Neural crest cell (in vitro differentiated cells): ENCODE measurements at regions not wholly inside any gene's neighbourhood (a gene's known extent, or its start where the extent isn't known, plus 50 kb on each side); places are given as distances from the start of the nearest gene placed in this dataset.
A peak's percentile ranks its signal among the peaks of the same experiment; 100 is the strongest.

Experiments used
- DNase-seq: peaks from one replicate; pipeline ENCODE4 v3.0.0; 2021; ENCODE audit warnings: low read depth, mixed read lengths, low spot score
- H3K27ac Mint-ChIP-seq: one replicate; pipeline ENCODE4 v1.8.0; 2021; ENCODE audit warnings: mild to moderate bottlenecking, mixed read lengths; ENCODE audit not compliant: unreplicated experiment
- H3K27me3 Mint-ChIP-seq: 2 replicates; pipeline ENCODE4 v1.8.0; 2021; ENCODE audit warnings: low read depth, mild to moderate bottlenecking, mixed read lengths
- H3K36me3 Mint-ChIP-seq: 2 replicates; pipeline ENCODE4 v1.8.0; 2021; ENCODE audit warnings: low read depth, mild to moderate bottlenecking, mixed read lengths
- H3K4me1 Mint-ChIP-seq: 2 replicates; pipeline ENCODE4 v1.8.0; 2021; ENCODE audit warnings: mixed read lengths
- H3K4me3 Mint-ChIP-seq: one replicate; pipeline ENCODE4 v1.8.0; 2021; ENCODE audit warnings: mild to moderate bottlenecking, mixed read lengths
- H3K9me3 Mint-ChIP-seq: 2 replicates; pipeline ENCODE4 v1.8.0; 2021; ENCODE audit warnings: mixed read lengths
- TF ChIP-seq, protein P1 (sequence below): fragments of 200-600 bp; sonication (generic); conservative IDR thresholded peaks from 2 replicates; pipeline ENCODE4 v1.5.0; 2021; ENCODE audit warnings: antibody characterized with exemption, mild to moderate bottlenecking

DNA sequence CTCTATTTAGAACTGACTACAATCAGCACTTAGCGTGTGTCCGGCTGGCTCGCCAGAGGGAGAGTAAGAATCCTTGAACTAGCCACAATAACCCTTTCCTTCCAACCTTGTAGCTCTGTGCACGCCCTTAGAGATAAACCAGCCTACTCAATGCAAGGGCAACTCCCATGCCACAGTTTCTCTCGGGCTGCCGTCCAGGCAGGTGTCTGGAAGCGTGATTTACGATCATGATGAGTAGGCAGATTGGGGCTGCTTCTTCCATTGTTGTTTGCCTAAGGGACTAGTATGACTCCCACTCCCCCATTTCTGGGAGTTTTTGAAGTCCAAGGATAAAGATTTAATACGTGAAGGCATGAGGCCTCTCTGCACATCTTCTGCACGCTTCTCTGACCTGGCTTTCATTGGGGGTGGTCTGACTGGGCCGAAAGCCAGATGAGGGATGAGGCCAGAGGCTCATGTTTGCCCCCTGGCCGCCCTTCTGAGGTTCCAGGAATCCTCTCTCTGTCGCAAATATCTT, 134.0 kb upstream of the MYO10 start:
- TF ChIP-seq, protein P1, sequence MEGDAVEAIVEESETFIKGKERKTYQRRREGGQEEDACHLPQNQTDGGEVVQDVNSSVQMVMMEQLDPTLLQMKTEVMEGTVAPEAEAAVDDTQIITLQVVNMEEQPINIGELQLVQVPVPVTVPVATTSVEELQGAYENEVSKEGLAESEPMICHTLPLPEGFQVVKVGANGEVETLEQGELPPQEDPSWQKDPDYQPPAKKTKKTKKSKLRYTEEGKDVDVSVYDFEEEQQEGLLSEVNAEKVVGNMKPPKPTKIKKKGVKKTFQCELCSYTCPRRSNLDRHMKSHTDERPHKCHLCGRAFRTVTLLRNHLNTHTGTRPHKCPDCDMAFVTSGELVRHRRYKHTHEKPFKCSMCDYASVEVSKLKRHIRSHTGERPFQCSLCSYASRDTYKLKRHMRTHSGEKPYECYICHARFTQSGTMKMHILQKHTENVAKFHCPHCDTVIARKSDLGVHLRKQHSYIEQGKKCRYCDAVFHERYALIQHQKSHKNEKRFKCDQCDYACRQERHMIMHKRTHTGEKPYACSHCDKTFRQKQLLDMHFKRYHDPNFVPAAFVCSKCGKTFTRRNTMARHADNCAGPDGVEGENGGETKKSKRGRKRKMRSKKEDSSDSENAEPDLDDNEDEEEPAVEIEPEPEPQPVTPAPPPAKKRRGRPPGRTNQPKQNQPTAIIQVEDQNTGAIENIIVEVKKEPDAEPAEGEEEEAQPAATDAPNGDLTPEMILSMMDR = no peak
- H3K4me1 Mint-ChIP-seq = peaks cover 18% of the 10 kb centered on the region
- H3K27me3 Mint-ChIP-seq = no peaks in the 10 kb centered on the region
- H3K4me3 Mint-ChIP-seq = no peak overlapping the region
- H3K27ac Mint-ChIP-seq = peak overlapping the region; percentile 7
- H3K36me3 Mint-ChIP-seq = no peaks in the 10 kb centered on the region
- no peak for DNase-seq
- no peaks in the 10 kb centered on the region for H3K9me3 Mint-ChIP-seq

DNA sequence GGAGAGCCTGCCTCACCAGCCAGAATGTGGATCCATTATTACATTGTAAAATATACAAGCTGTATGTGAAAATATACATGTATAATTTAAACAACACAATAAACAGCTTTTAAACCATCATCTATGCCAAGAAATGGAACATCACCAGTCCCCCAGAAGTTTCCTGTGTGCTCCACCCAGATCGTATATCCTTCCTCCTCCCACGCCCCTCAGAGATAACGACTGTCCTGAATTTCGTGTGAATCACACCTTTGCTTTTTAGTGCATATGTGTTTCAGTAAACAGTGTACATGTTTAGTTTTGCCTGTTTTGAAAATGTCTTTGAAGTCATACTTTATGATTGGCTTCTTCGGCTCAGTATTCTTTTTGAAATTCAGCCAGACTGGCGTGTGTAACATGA, 134.6 kb upstream of the MYO10 start:
- Mint-ChIP-seq H3K9me3 (no peaks in the 10 kb centered on the region), H3K27me3 (no peaks in the 10 kb centered on the region), H3K4me1 (peaks cover 18% of the 10 kb centered on the region), H3K27ac (no peak overlapping the region), H3K36me3 (no peaks in the 10 kb centered on the region), H3K4me3 (no peak overlapping the region)
- no peak for DNase-seq
- TF ChIP-seq, protein P1 = no peak

DNA sequence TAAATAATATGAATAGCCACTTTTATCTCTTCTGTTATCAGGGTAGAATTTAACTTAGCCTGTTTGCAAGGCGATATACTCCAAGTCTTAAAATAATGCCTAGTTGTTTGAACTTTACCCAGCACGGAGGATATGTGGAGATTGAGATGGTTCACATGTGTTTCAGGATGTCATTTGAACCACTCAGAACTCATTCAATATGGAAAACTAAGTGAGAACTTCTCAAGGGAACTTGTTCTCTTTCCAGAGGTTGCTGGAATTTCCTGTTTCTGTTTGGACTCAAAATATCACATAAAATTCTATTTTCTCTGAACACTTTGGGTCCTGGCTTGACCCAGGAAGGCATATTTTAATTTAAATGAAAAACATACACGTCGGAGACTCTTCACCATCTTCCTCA, 139.1 kb upstream of the MYO10 start:
- TF ChIP-seq, protein P1 = no peak
- Mint-ChIP-seq H3K4me1 (peaks cover 10% of the 10 kb centered on the region), H3K27me3 (no peaks in the 10 kb centered on the region), H3K9me3 (no peaks in the 10 kb centered on the region), H3K27ac (no peak overlapping the region), H3K4me3 (no peak overlapping the region), H3K36me3 (no peaks in the 10 kb centered on the region)
- DNase-seq = no peak

DNA sequence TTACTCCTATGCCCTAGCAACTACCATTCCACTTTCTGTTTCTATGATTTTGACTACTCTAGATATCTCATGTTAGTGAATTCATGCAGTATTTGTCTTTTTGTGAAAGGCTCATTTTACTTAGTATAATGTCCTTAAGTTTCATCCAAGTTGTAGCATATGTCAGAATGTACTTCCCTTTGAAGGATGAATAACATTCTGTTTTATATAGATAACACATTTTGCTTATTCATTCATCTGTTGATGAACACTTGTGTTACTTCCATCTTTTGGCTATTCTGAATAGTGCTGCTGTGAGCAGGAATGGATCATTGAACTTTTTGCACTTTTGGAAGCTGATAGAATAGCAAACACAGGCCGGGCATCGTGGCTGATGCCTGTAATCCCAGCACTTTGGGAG, 140.2 kb upstream of the MYO10 start:
- no peaks in the 10 kb centered on the region for H3K27me3 Mint-ChIP-seq
- TF ChIP-seq, protein P1 = no peak
- no peak overlapping the region for H3K27ac Mint-ChIP-seq
- H3K36me3 Mint-ChIP-seq = no peaks in the 10 kb centered on the region
- H3K4me1 Mint-ChIP-seq = peaks cover 9% of the 10 kb centered on the region
- no peak for DNase-seq
- no peaks in the 10 kb centered on the region for H3K9me3 Mint-ChIP-seq
- no peak overlapping the region for H3K4me3 Mint-ChIP-seq

DNA sequence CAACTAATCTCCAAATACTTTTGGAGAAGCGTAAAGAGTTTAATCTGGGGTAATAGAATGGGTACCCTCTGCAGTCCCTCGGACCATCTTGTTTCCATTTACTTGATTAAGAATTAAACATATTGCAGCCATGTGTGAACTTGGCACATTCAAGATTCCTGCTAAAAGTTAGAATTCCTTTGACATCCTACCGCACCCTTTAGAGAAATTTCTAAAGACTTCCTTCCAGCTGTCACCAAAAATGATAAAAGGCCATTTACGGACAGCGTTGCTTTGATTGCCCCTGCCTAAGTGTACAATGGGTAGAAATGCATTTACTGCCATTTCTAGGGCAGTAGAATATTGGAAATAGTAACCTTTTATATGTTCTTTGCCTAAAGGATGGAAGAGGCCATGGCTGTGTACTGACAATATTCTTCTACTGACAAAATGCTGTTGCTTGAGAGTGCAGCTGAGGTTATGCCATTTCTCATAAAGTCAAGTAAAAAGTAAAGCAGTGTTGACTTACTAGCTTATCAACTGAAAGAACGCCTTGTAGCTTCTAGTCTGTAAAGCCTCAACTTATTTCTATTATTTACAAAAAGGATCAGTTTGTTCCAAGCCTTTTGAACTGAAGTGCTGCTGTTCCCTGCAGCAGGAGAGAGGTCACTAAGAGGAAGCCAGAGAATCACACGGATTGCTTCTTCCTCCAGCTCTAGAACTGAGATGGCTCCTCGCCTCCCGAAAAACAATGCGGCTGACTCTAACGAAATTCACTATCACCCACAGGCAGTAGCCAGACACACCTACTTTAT, 139.8 kb upstream of the BASP1 start:
- H3K4me1 Mint-ChIP-seq = peaks cover 9% of the 10 kb centered on the region
- no peaks in the 10 kb centered on the region for H3K9me3 Mint-ChIP-seq
- H3K36me3 Mint-ChIP-seq = no peaks in the 10 kb centered on the region
- DNase-seq = no peak
- TF ChIP-seq, protein P1 = no peak
- H3K4me3 Mint-ChIP-seq = no peak overlapping the region
- H3K27ac Mint-ChIP-seq = no peak overlapping the region
- no peaks in the 10 kb centered on the region for H3K27me3 Mint-ChIP-seq
